ENCODE measurements at regions not wholly inside any gene's neighbourhood (a gene's known extent, or its start where the extent isn't known, plus 50 kb on each side); places are given as distances from the start of the nearest gene placed in this dataset.

GRCh38 chr3:72018343-72018984 is 233.5 kb upstream of the PROK2 start:
- no peak overlapping the region for H4K5ac ChIP-seq (ENCODE audit: low read depth, low read length)
- H4K91ac ChIP-seq (ENCODE audit: insufficient read depth, low read depth, low read length), result no peak overlapping the region
- H3K79me1 ChIP-seq (ENCODE audit: low read depth in 1 of 2, low read length in 2 of 2), result no peaks in the 10 kb centered on the region
- dilution Hi-C loops (cut with HindIII; ENCODE audit: low sequenced_read_pairs, unreplicated experiment) (no loop called here), intact Hi-C loops (cut with micrococcal nuclease) (no loop called here), in situ Hi-C loops (cut with MboI; ENCODE audit: low sequenced_read_pairs) (no loop called here)
- no peak overlapping the region for H2BK15ac ChIP-seq (ENCODE audit: low read depth, low read length)
- H3K4ac ChIP-seq (ENCODE audit: low read depth, low read length), result peak overlapping the region; percentile 42; the same call in 1 of the 2 replicates
- no peak overlapping the region for H3K56ac ChIP-seq (ENCODE audit: extremely low read depth, insufficient read depth, low read length)
- peak overlapping the region; percentile 37; the same call in 1 of the 2 replicates for H3K4me2 ChIP-seq (ENCODE audit: low read depth, low read length)
- peak overlapping the region; percentile 64; the same call in 1 of the 2 replicates for H3K18ac ChIP-seq (ENCODE audit: low read depth, low read length)
- ChIA-PET POLR2A (ENCODE audit: unreplicated experiment) (no interaction called here), CTCF (no interaction called here)
- no peak overlapping the region for H2AK5ac ChIP-seq (ENCODE audit: low read depth, low read length)
- no peak overlapping the region; the same call in 1 of the 2 replicates for H2BK20ac ChIP-seq (ENCODE audit: low read depth, low read length)
- H3K36me3 ChIP-seq (ENCODE audit: control insufficient read depth, insufficient read depth, low read length), result no peaks in the 10 kb centered on the region
- no peak overlapping the region for H2AK9ac ChIP-seq (replicated peaks; ENCODE audit: low read depth, low read length, poor library complexity)
- H2AFZ ChIP-seq (replicated peaks; ENCODE audit: low read length, poor library complexity), result peak overlapping the region; percentile 56
- 40% methylated on average over 1 of the region's 5 CpGs; no CpG with 5 or more reads in 1 of the 2 experiments for WGBS, 2 experiments (ENCODE audit: extremely low coverage in 2 of 2, insufficient read length in 1 of 2)
- no peak overlapping the region for H3K4me3 ChIP-seq (ENCODE audit: insufficient read depth, low read depth, low read length)
- DNase-seq, result peak; percentile 7
- peak overlapping the region; percentile 32; the same call in 1 of the 2 replicates for H2BK120ac ChIP-seq (ENCODE audit: low read depth, low read length)
- no peak overlapping the region for H3K23ac ChIP-seq (ENCODE audit: low read depth, low read length)
- H2BK5ac ChIP-seq (ENCODE audit: low read depth, low read length, poor library complexity, severe bottlenecking), result no peak overlapping the region
- no peak overlapping the region for H4K8ac ChIP-seq (ENCODE audit: low read depth in 2 of 2, low read length in 2 of 2)
- no peaks in the 10 kb centered on the region for H3K27me3 ChIP-seq (ENCODE audit: control insufficient read depth, insufficient read depth, low read length)
- H3K9me1 ChIP-seq (ENCODE audit: insufficient read depth, low read length), result no peaks in the 10 kb centered on the region
- H3K9me3 ChIP-seq (ENCODE audit: control insufficient read depth, insufficient read depth, low read length), result no peaks in the 10 kb centered on the region
- H3K4me1 ChIP-seq (ENCODE audit: control insufficient read depth, insufficient read depth, low read length), result peaks cover 6% of the 10 kb centered on the region; the same call in 1 of the 2 replicates
- no peak overlapping the region for H3K9ac ChIP-seq (ENCODE audit: low read depth, low read length)
- no peak overlapping the region for H3K14ac ChIP-seq (replicated peaks; ENCODE audit: low read depth, low read length)
- TF ChIP-seq NFE2L2 (IDR thresholded peaks at IDR 0.05; ENCODE audit: low read depth, low read length), result peak; percentile 94
- TF ChIP-seq MAFK (IDR thresholded peaks at IDR 0.05; ENCODE audit: low read depth, low read length), result peak; percentile 61
- no peak for TF ChIP-seq SMC3 (IDR thresholded peaks at IDR 0.05; ENCODE audit: low read depth, low read length)
- no peaks in the 10 kb centered on the region for H4K20me1 ChIP-seq (ENCODE audit: insufficient read depth, low read length)
- H3K27ac ChIP-seq (ENCODE audit: insufficient read depth, low read length), result no peak overlapping the region
- no TSS peak for BruUV-seq (replicated peaks)
- ATAC-seq (ENCODE audit: low read depth), result peak; percentile 61

Measured in IMR-90 (cell line).